Esophagus squamous epithelium (tissue), 5 donors: ENCODE measurements at regions not wholly inside any gene's neighbourhood (a gene's known extent, or its start where the extent isn't known, plus 50 kb on each side); places are given as distances from the start of the nearest gene placed in this dataset.

Experiments used
- DNase-seq: peaks from one replicate; lab custom pipeline; 2025; lab: John Stamatoyannopoulos, UW
- H3K27ac ChIP-seq, 4 donors: fragments of 200-600 bp; sonication (generic); one replicate each; pipeline ENCODE4 v1.5.1; 2016 to 2019; ENCODE audit warnings: mild to moderate bottlenecking in 1 of 4
- H3K27me3 ChIP-seq, 4 donors: fragments of 200-600 bp; sonication (generic); 1 replicate in 3 of 4; 2 replicates in 1 of 4; pipeline versions ENCODE4 v1.5.1 to v1.6.0; 2017 to 2021; ENCODE audit warnings: antibody characterized with exemption in 1 of 4
- H3K36me3 ChIP-seq, 3 donors: fragments of 200-600 bp; sonication (generic); one replicate each; pipeline ENCODE4 v1.5.1; 2016 to 2019
- H3K4me1 ChIP-seq, 3 donors: fragments of 200-600 bp; sonication (generic); one replicate each; pipeline ENCODE4 v1.5.1; 2017 to 2019
- H3K4me3 ChIP-seq, 4 donors: fragments of 200-600 bp; sonication (generic); 1 replicate in 3 of 4; 2 replicates in 1 of 4; pipeline ENCODE4 v1.5.1; 2016 to 2019; ENCODE audit warnings: mild to moderate bottlenecking in 2 of 4, moderate library complexity in 1 of 4
- H3K9me3 ChIP-seq, 3 donors: fragments of 200-600 bp; sonication (generic); one replicate each; pipeline ENCODE4 v1.5.1; 2016 to 2019
- CTCF ChIP-seq, 6 experiments: fragments of 450-650 bp in 4 of 6; fragments of 200-600 bp in 2 of 6; sonication (generic) in 2 of 6; IDR thresholded peaks; one replicate each; pipeline ENCODE4 v1.5.1; 2016 to 2019; ENCODE audit warnings: antibody characterized with exemption in 6 of 6, mild to moderate bottlenecking in 4 of 6, moderate library complexity in 4 of 6
- POLR2A ChIP-seq, 4 donors: fragments of 450-650 bp; IDR thresholded peaks; one replicate each; pipeline ENCODE4 v1.6.1; 2017; ENCODE audit warnings: antibody characterized with exemption in 4 of 4, mild to moderate bottlenecking in 4 of 4, moderate library complexity in 3 of 4
- WGBS, 2 donors: methylation state at CpG; one replicate each; pipeline ENCODE4 v1.1.5; 2018; 5-methylcytosine and 5-hydroxymethylcytosine counted together
- intact Hi-C: fragments of 100-400 bp; cut with DNase I; formaldehyde crosslinking; loops from one replicate; pipeline ENCODE4 v1.15.0; 2022
- donor health status: DM: yes; HTN: yes; CAD: no.

GRCh38 chr21:19695796-19696195 is 1292.2 kb upstream of the TMPRSS15 start:
- WGBS, 2 donors: 27 to 56% methylated on average over 1 of the region's 1 CpG
- H3K4me1 ChIP-seq: no peaks in the 10 kb centered on the region
- H3K27me3 ChIP-seq: no peaks in the 10 kb centered on the region
- no peak overlapping the region for H3K27ac ChIP-seq
- no peaks in the 10 kb centered on the region for H3K36me3 ChIP-seq
- no peak for DNase-seq
- no peak for TF ChIP-seq CTCF (IDR thresholded peaks at IDR 0.05)
- no peak for TF ChIP-seq POLR2A (IDR thresholded peaks at IDR 0.05)
- intact Hi-C loops: no loop called here
- no peak overlapping the region for H3K4me3 ChIP-seq
- H3K9me3 ChIP-seq: peaks cover 0 to 11% (median 0%) of the 10 kb centered on the region in 3 donors

- no peak overlapping the region for H3K4me3 ChIP-seq
- no peaks in the 10 kb centered on the region for H3K36me3 ChIP-seq
- no peaks in the 10 kb centered on the region for H3K4me1 ChIP-seq
- no peaks in the 10 kb centered on the region for H3K27me3 ChIP-seq
- DNase-seq: no peak
- intact Hi-C loops: no loop called here
- H3K9me3 ChIP-seq: peaks cover 0 to 12% (median 0%) of the 10 kb centered on the region in 3 donors
- TF ChIP-seq POLR2A (IDR thresholded peaks at IDR 0.05) (no peak), CTCF (IDR thresholded peaks at IDR 0.05) (no peak)
- H3K27ac ChIP-seq: no peak overlapping the region
These were observed 1296.9 kb upstream of the TMPRSS15 start for GRCh38 chr21:19700476-19700875.

GRCh38 chr21:19702726-19703125 is 1295.5 kb upstream of the NCAM2 start:
- Histone ChIP-seq H3K4me1 (no peaks in the 10 kb centered on the region), H3K27me3 (no peaks in the 10 kb centered on the region), H3K27ac (no peak overlapping the region), H3K9me3 (peaks cover 0 to 12% (median 0%) of the 10 kb centered on the region in 3 donors), H3K4me3 (no peak overlapping the region), H3K36me3 (no peaks in the 10 kb centered on the region)
- TF ChIP-seq CTCF (IDR thresholded peaks at IDR 0.05) (no peak), POLR2A (IDR thresholded peaks at IDR 0.05) (no peak)
- intact Hi-C loops: no loop called here
- 0 to 32% methylated on average over 1 of the region's 1 CpG for WGBS, 2 donors
- no peak for DNase-seq

- Histone ChIP-seq H3K36me3 (no peaks in the 10 kb centered on the region), H3K4me1 (no peaks in the 10 kb centered on the region), H3K9me3 (peaks cover 0 to 10% (median 0%) of the 10 kb centered on the region in 3 donors), H3K27ac (no peak overlapping the region), H3K4me3 (no peak overlapping the region), H3K27me3 (no peaks in the 10 kb centered on the region)
- TF ChIP-seq CTCF (IDR thresholded peaks at IDR 0.05): no peak
- TF ChIP-seq POLR2A (IDR thresholded peaks at IDR 0.05): no peak
- intact Hi-C loops: no loop called here
- no peak for DNase-seq
These were observed 1293.4 kb upstream of the NCAM2 start for GRCh38 chr21:19704832-19705231.

- TF ChIP-seq POLR2A (IDR thresholded peaks at IDR 0.05) (no peak), CTCF (IDR thresholded peaks at IDR 0.05) (no peak)
- no peak for DNase-seq
- Histone ChIP-seq H3K27me3 (no peaks in the 10 kb centered on the region), H3K4me1 (no peaks in the 10 kb centered on the region), H3K27ac (no peak overlapping the region), H3K4me3 (no peak overlapping the region), H3K9me3 (no peaks in the 10 kb centered on the region), H3K36me3 (no peaks in the 10 kb centered on the region)
- WGBS, 2 donors: 38 to 43% methylated on average over 3 of the region's 3 CpGs
- intact Hi-C loops: no loop called here
These were observed 1285.8 kb upstream of the NCAM2 start for GRCh38 chr21:19712441-19712840.
